OCI-LY7 (cell line): ENCODE measurements at regions not wholly inside any gene's neighbourhood (a gene's known extent, or its start where the extent isn't known, plus 50 kb on each side); places are given as distances from the start of the nearest gene placed in this dataset.

Experiments
- EZH2phosphoT487 ChIP-seq: fragments of 200-600 bp; sonication (generic); IDR thresholded peaks from 2 replicates; pipeline ENCODE4 v1.6.1; 2018; ENCODE audit warnings: low read depth, borderline replicate concordance, mild to moderate bottlenecking, mixed run types, antibody characterized with exemption, low read length, moderate library complexity, mixed read lengths
- TF ChIP-seq, protein P1 (sequence below): fragments of 200-600 bp; sonication (generic); conservative IDR thresholded peaks from 2 replicates; pipeline ENCODE4 v1.5.1; 2014; ENCODE audit warnings: mild to moderate bottlenecking, antibody characterized with exemption, low read length, moderate library complexity, mixed read lengths

DNA sequence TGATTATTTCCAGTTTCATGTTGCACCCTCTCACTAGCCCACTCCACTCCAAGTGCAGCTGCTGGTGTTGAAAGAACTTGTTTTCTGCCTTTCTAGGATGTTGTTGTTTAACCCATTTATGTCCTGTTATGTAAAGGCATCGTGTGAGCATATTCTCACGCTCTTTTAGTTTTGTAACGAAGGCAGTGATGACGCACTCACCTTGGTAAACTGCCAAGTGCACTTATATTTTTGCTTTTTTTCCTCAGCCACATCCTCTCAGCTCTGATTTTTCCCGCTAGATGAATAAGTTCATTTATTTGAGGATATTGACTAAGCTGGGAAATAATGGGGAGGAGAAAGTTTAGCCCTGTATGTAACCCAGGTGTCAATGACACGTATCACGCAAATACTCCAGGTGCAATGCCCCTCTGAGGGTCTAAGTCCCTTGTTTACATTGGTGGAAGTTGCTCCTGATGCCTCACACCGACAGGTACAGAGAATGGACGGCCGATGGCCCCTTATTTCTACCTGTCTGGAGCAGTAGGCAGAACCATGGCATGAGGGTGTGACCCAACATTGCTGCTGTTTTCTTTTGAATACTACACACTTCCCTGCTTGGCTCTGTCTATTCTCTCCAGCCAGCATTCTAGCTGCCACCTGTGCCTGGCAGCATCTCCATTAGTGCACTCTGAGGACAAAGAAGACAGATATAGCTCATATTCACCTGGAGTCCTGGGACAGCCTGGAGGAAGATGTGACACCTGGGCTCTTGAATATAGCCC is 132.7 kb upstream of the SLC24A3 start:
- TF ChIP-seq, protein P1, sequence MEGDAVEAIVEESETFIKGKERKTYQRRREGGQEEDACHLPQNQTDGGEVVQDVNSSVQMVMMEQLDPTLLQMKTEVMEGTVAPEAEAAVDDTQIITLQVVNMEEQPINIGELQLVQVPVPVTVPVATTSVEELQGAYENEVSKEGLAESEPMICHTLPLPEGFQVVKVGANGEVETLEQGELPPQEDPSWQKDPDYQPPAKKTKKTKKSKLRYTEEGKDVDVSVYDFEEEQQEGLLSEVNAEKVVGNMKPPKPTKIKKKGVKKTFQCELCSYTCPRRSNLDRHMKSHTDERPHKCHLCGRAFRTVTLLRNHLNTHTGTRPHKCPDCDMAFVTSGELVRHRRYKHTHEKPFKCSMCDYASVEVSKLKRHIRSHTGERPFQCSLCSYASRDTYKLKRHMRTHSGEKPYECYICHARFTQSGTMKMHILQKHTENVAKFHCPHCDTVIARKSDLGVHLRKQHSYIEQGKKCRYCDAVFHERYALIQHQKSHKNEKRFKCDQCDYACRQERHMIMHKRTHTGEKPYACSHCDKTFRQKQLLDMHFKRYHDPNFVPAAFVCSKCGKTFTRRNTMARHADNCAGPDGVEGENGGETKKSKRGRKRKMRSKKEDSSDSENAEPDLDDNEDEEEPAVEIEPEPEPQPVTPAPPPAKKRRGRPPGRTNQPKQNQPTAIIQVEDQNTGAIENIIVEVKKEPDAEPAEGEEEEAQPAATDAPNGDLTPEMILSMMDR = no peak
- TF ChIP-seq EZH2phosphoT487 = no peak
